ENCODE measurements at regions not wholly inside any gene's neighbourhood (a gene's known extent, or its start where the extent isn't known, plus 50 kb on each side); places are given as distances from the start of the nearest gene placed in this dataset.
A peak's percentile ranks its signal among the peaks of the same experiment; 100 is the strongest.

GRCh38 chr6:109315341-109316110 is 66.7 kb downstream of the CD164 start:
- no peak overlapping the region for H3K4me3 ChIP-seq (ENCODE audit: extremely low read depth, insufficient read depth, low read length, poor library complexity, severe bottlenecking)
- 92 to 97% methylated on average over 4 to 5 of the region's 6 CpGs for WGBS, 2 experiments (ENCODE audit: insufficient coverage in 2 of 2)
- no peaks in the 10 kb centered on the region for H3K36me3 ChIP-seq (ENCODE audit: control insufficient read depth, insufficient read depth, low read length)
- H3K9me3 ChIP-seq (ENCODE audit: control insufficient read depth, low read length): no peaks in the 10 kb centered on the region
- no peaks in the 10 kb centered on the region for H3K4me1 ChIP-seq (ENCODE audit: control insufficient read depth, insufficient read depth, low read length, poor library complexity, severe bottlenecking)
- H3K27ac ChIP-seq (ENCODE audit: low read depth, low read length, severe bottlenecking): no peak overlapping the region

- Histone ChIP-seq H3K9me3 (ENCODE audit: control insufficient read depth, low read length) (no peaks in the 10 kb centered on the region), H3K36me3 (ENCODE audit: control insufficient read depth, insufficient read depth, low read length) (no peaks in the 10 kb centered on the region), H3K4me3 (ENCODE audit: extremely low read depth, insufficient read depth, low read length, poor library complexity, severe bottlenecking) (no peak overlapping the region), H3K4me1 (ENCODE audit: control insufficient read depth, insufficient read depth, low read length, poor library complexity, severe bottlenecking) (no peaks in the 10 kb centered on the region), H3K27ac (ENCODE audit: low read depth, low read length, severe bottlenecking) (no peak overlapping the region)
- 92 to 95% methylated on average over 11 to 12 of the region's 12 CpGs for WGBS, 2 experiments (ENCODE audit: insufficient coverage in 2 of 2)
Observed at GRCh38 chr6:109314313-109314712, 68.0 kb downstream of the CD164 start.

GRCh38 chr6:109313139-109313538 is 69.1 kb downstream of the CD164 start:
- 91 to 96% methylated on average over 3 to 5 of the region's 5 CpGs for WGBS, 2 experiments (ENCODE audit: insufficient coverage in 2 of 2)
- no peak overlapping the region for H3K27ac ChIP-seq (ENCODE audit: low read depth, low read length, severe bottlenecking)

GRCh38 chr6:109311471-109311870 is 70.8 kb downstream of the CD164 start:
- 86 to 100% methylated on average over 2 of the region's 2 CpGs for WGBS, 2 experiments (ENCODE audit: insufficient coverage in 2 of 2)
- H3K4me1 ChIP-seq (ENCODE audit: control insufficient read depth, insufficient read depth, low read length, poor library complexity, severe bottlenecking): no peaks in the 10 kb centered on the region
- no peaks in the 10 kb centered on the region for H3K36me3 ChIP-seq (ENCODE audit: control insufficient read depth, insufficient read depth, low read length)
- H3K4me3 ChIP-seq (ENCODE audit: extremely low read depth, insufficient read depth, low read length, poor library complexity, severe bottlenecking): no peak overlapping the region
- no peak overlapping the region for H3K27ac ChIP-seq (ENCODE audit: low read depth, low read length, severe bottlenecking)
- H3K9me3 ChIP-seq (ENCODE audit: control insufficient read depth, low read length): no peaks in the 10 kb centered on the region

More at GRCh38 chr6:109313139-109313538, 69.1 kb downstream of the CD164 start:
- Histone ChIP-seq H3K4me1 (ENCODE audit: control insufficient read depth, insufficient read depth, low read length, poor library complexity, severe bottlenecking) (no peaks in the 10 kb centered on the region), H3K36me3 (ENCODE audit: control insufficient read depth, insufficient read depth, low read length) (no peaks in the 10 kb centered on the region), H3K9me3 (ENCODE audit: control insufficient read depth, low read length) (no peaks in the 10 kb centered on the region), H3K4me3 (ENCODE audit: extremely low read depth, insufficient read depth, low read length, poor library complexity, severe bottlenecking) (no peak overlapping the region)

GRCh38 chr6:109309917-109310316 is 72.3 kb downstream of the CD164 start:
- 83 to 94% methylated on average over 5 of the region's 5 CpGs for WGBS, 2 experiments (ENCODE audit: insufficient coverage in 2 of 2)
- H3K4me1 ChIP-seq (ENCODE audit: control insufficient read depth, insufficient read depth, low read length, poor library complexity, severe bottlenecking): no peaks in the 10 kb centered on the region

GRCh38 chr6:109308018-109308492 is 74.2 kb downstream of the CD164 start:
- H3K4me3 ChIP-seq (ENCODE audit: extremely low read depth, insufficient read depth, low read length, poor library complexity, severe bottlenecking): no peak overlapping the region

More at GRCh38 chr6:109309917-109310316, 72.3 kb downstream of the CD164 start:
- Histone ChIP-seq H3K36me3 (ENCODE audit: control insufficient read depth, insufficient read depth, low read length) (no peaks in the 10 kb centered on the region), H3K27ac (ENCODE audit: low read depth, low read length, severe bottlenecking) (no peak overlapping the region), H3K4me3 (ENCODE audit: extremely low read depth, insufficient read depth, low read length, poor library complexity, severe bottlenecking) (no peak overlapping the region), H3K9me3 (ENCODE audit: control insufficient read depth, low read length) (no peaks in the 10 kb centered on the region)

GRCh38 chr6:109306733-109307132 is 75.5 kb downstream of the CD164 start:
- Histone ChIP-seq H3K9me3 (ENCODE audit: control insufficient read depth, low read length) (no peaks in the 10 kb centered on the region), H3K4me1 (ENCODE audit: control insufficient read depth, insufficient read depth, low read length, poor library complexity, severe bottlenecking) (peaks cover 22% of the 10 kb centered on the region), H3K27ac (ENCODE audit: low read depth, low read length, severe bottlenecking) (peak overlapping the region; percentile 26), H3K36me3 (ENCODE audit: control insufficient read depth, insufficient read depth, low read length) (no peaks in the 10 kb centered on the region), H3K4me3 (ENCODE audit: extremely low read depth, insufficient read depth, low read length, poor library complexity, severe bottlenecking) (no peak overlapping the region)
- 100% methylated on average over 1 to 2 of the region's 2 CpGs for WGBS, 2 experiments (ENCODE audit: insufficient coverage in 2 of 2)

More at GRCh38 chr6:109308018-109308492, 74.2 kb downstream of the CD164 start:
- 78 to 81% methylated on average over 2 of the region's 5 CpGs for WGBS, 2 experiments (ENCODE audit: insufficient coverage in 2 of 2)
- peaks cover 16% of the 10 kb centered on the region for H3K4me1 ChIP-seq (ENCODE audit: control insufficient read depth, insufficient read depth, low read length, poor library complexity, severe bottlenecking)
- H3K36me3 ChIP-seq (ENCODE audit: control insufficient read depth, insufficient read depth, low read length): no peaks in the 10 kb centered on the region
- H3K9me3 ChIP-seq (ENCODE audit: control insufficient read depth, low read length): no peaks in the 10 kb centered on the region
- H3K27ac ChIP-seq (ENCODE audit: low read depth, low read length, severe bottlenecking): no peak overlapping the region

GRCh38 chr6:109305028-109305427 is 77.2 kb downstream of the CD164 start:
- no peak overlapping the region for H3K27ac ChIP-seq (ENCODE audit: low read depth, low read length, severe bottlenecking)
- no peak overlapping the region for H3K4me3 ChIP-seq (ENCODE audit: extremely low read depth, insufficient read depth, low read length, poor library complexity, severe bottlenecking)
- no peaks in the 10 kb centered on the region for H3K36me3 ChIP-seq (ENCODE audit: control insufficient read depth, insufficient read depth, low read length)
- peaks cover 35% of the 10 kb centered on the region for H3K4me1 ChIP-seq (ENCODE audit: control insufficient read depth, insufficient read depth, low read length, poor library complexity, severe bottlenecking)
- no peaks in the 10 kb centered on the region for H3K9me3 ChIP-seq (ENCODE audit: control insufficient read depth, low read length)

- H3K9me3 ChIP-seq (ENCODE audit: control insufficient read depth, low read length): no peaks in the 10 kb centered on the region
- WGBS, 2 experiments (ENCODE audit: insufficient coverage in 2 of 2): 70 to 81% methylated on average over 3 of the region's 3 CpGs
- peak overlapping the region; percentile 3 for H3K27ac ChIP-seq (ENCODE audit: low read depth, low read length, severe bottlenecking)
Observed at GRCh38 chr6:109304284-109305015, 77.8 kb downstream of the CD164 start.

GRCh38 chr6:109303640-109304283 is 78.5 kb downstream of the CD164 start:
- WGBS, 2 experiments (ENCODE audit: insufficient coverage in 2 of 2): 79 to 85% methylated on average over 4 of the region's 6 CpGs
- H3K4me3 ChIP-seq (ENCODE audit: extremely low read depth, insufficient read depth, low read length, poor library complexity, severe bottlenecking): no peak overlapping the region
- peak overlapping the region; percentile 3 for H3K27ac ChIP-seq (ENCODE audit: low read depth, low read length, severe bottlenecking)
- peaks cover 35% of the 10 kb centered on the region for H3K4me1 ChIP-seq (ENCODE audit: control insufficient read depth, insufficient read depth, low read length, poor library complexity, severe bottlenecking)
- no peaks in the 10 kb centered on the region for H3K36me3 ChIP-seq (ENCODE audit: control insufficient read depth, insufficient read depth, low read length)
- no peaks in the 10 kb centered on the region for H3K9me3 ChIP-seq (ENCODE audit: control insufficient read depth, low read length)

More at GRCh38 chr6:109304284-109305015, 77.8 kb downstream of the CD164 start:
- Histone ChIP-seq H3K36me3 (ENCODE audit: control insufficient read depth, insufficient read depth, low read length) (no peaks in the 10 kb centered on the region), H3K4me1 (ENCODE audit: control insufficient read depth, insufficient read depth, low read length, poor library complexity, severe bottlenecking) (peaks cover 35% of the 10 kb centered on the region), H3K4me3 (ENCODE audit: extremely low read depth, insufficient read depth, low read length, poor library complexity, severe bottlenecking) (no peak overlapping the region)

All from mesodermal cell (in vitro differentiated cells).